ENCODE measurements at regions not wholly inside any gene's neighbourhood (a gene's known extent, or its start where the extent isn't known, plus 50 kb on each side); places are given as distances from the start of the nearest gene placed in this dataset.

- Histone ChIP-seq H3K9me3 (no peaks in the 10 kb centered on the region), H3K36me3 (no peaks in the 10 kb centered on the region), H3K27ac (no peak overlapping the region), H3K4me3 (no peak overlapping the region), H3K27me3 (no peaks in the 10 kb centered on the region), H3K4me1 (no peaks in the 10 kb centered on the region)
- WGBS, 2 donors: 29 to 40% methylated on average over 1 of the region's 1 CpG
- DNase-seq (ENCODE audit: low spot score in 2 of 2): no peak
- TF ChIP-seq EP300 (IDR thresholded peaks at IDR 0.05): no peak
- no peak for TF ChIP-seq POLR2A (IDR thresholded peaks at IDR 0.05)
- TF ChIP-seq, protein P1, sequence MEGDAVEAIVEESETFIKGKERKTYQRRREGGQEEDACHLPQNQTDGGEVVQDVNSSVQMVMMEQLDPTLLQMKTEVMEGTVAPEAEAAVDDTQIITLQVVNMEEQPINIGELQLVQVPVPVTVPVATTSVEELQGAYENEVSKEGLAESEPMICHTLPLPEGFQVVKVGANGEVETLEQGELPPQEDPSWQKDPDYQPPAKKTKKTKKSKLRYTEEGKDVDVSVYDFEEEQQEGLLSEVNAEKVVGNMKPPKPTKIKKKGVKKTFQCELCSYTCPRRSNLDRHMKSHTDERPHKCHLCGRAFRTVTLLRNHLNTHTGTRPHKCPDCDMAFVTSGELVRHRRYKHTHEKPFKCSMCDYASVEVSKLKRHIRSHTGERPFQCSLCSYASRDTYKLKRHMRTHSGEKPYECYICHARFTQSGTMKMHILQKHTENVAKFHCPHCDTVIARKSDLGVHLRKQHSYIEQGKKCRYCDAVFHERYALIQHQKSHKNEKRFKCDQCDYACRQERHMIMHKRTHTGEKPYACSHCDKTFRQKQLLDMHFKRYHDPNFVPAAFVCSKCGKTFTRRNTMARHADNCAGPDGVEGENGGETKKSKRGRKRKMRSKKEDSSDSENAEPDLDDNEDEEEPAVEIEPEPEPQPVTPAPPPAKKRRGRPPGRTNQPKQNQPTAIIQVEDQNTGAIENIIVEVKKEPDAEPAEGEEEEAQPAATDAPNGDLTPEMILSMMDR (IDR thresholded peaks at IDR 0.05): no peak
Measured at GRCh38 chr2:12636837-12637581, 79.7 kb upstream of the TRIB2 start.

DNA sequence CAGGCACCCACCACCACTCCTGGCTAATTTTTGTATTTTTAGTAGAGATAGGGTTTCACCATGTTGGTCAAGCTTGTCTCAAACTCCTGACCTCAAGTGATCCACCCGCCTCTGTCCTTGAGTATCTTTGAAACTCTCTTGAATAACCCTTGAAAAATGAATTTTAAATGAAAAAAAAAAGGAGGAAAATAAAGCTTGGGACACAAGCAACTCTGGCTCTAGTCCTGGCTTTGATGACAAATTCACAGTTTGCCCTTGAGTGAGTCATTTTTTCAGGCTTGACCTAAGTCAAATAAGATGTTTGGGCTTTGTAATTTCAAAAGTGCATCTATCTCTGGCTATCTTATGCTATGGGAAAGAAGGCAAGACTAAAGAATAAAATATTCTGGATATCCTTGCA lies 79.0 kb upstream of the TRIB2 start:
- Histone ChIP-seq H3K4me1 (no peaks in the 10 kb centered on the region), H3K4me3 (no peak overlapping the region), H3K27me3 (no peaks in the 10 kb centered on the region), H3K9me3 (no peaks in the 10 kb centered on the region), H3K27ac (no peak overlapping the region), H3K36me3 (no peaks in the 10 kb centered on the region)
- no peak for TF ChIP-seq EP300 (IDR thresholded peaks at IDR 0.05)
- no peak for TF ChIP-seq POLR2A (IDR thresholded peaks at IDR 0.05)
- TF ChIP-seq, protein P1 (IDR thresholded peaks at IDR 0.05): no peak
- WGBS, 2 donors: 97 to 100% methylated on average over 1 of the region's 1 CpG
- DNase-seq (ENCODE audit: low spot score in 2 of 2): no peak

DNA sequence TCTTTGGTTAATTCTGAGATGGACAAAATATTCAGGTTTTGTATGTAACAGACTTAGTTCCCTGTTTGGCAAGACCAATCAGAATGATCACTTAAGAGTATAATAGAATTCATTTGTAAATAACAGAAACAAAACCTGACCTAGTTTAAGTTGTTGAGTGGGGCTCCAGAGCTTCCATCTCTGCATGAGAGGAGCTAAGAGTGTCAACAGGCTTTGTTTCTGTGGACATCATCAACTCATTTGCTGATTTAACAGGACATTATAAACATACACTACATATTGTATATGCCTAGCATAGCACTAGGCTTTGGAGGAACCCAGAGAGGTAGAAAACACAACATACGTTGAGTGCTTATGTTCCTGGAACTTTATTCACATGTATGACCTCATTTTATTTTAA lies 75.3 kb upstream of the TRIB2 start:
- no peak for DNase-seq (ENCODE audit: low spot score in 2 of 2)
- Histone ChIP-seq H3K4me3 (no peak overlapping the region), H3K9me3 (no peaks in the 10 kb centered on the region), H3K4me1 (no peaks in the 10 kb centered on the region), H3K36me3 (no peaks in the 10 kb centered on the region), H3K27me3 (no peaks in the 10 kb centered on the region), H3K27ac (no peak overlapping the region)
- WGBS, 2 donors: 74 to 76% methylated on average over 1 of the region's 1 CpG
- no peak for TF ChIP-seq POLR2A (IDR thresholded peaks at IDR 0.05)
- TF ChIP-seq, protein P1 (IDR thresholded peaks at IDR 0.05): no peak

DNA sequence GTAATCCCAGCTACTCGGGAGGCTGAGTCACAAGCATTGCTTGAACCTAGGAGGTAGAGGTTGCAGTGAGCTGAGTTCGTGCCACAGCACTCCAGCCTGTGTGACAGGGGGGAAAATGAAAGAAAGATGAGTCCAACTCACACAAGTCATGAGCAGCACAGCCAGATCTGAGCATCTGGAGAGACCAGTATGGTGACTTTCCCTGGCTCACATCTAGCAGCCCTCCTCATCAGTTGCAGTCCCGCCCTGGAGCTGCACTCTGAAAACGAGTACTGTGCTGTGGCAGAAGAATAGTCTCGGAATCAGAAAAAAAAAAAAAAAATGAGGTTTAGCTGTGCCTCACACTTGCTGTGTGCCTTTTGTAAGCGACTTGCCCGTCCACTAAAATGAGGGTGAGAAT lies 74.4 kb upstream of the TRIB2 start:
- no peaks in the 10 kb centered on the region for H3K9me3 ChIP-seq
- no peak overlapping the region for H3K4me3 ChIP-seq
- H3K27me3 ChIP-seq: no peaks in the 10 kb centered on the region
- H3K27ac ChIP-seq: no peak overlapping the region
- WGBS, 2 donors: 72 to 75% methylated on average over 7 of the region's 7 CpGs
- H3K4me1 ChIP-seq: no peaks in the 10 kb centered on the region
- no peak for TF ChIP-seq POLR2A (IDR thresholded peaks at IDR 0.05)
- TF ChIP-seq, protein P1 (IDR thresholded peaks at IDR 0.05): no peak
- no peak for DNase-seq (ENCODE audit: low spot score in 2 of 2)
- H3K36me3 ChIP-seq: no peaks in the 10 kb centered on the region

GRCh38 chr2:12642859-12643258 lies 73.9 kb upstream of the TRIB2 start:
- Histone ChIP-seq H3K27ac (no peak overlapping the region), H3K4me3 (no peak overlapping the region), H3K4me1 (no peaks in the 10 kb centered on the region), H3K36me3 (no peaks in the 10 kb centered on the region), H3K9me3 (no peaks in the 10 kb centered on the region), H3K27me3 (no peaks in the 10 kb centered on the region)
- TF ChIP-seq, protein P1 (IDR thresholded peaks at IDR 0.05): no peak
- TF ChIP-seq POLR2A (IDR thresholded peaks at IDR 0.05) (no peak), EP300 (IDR thresholded peaks at IDR 0.05) (no peak)
- WGBS, 2 donors: 63 to 77% methylated on average over 5 of the region's 5 CpGs
- DNase-seq (ENCODE audit: low spot score in 2 of 2): no peak

All from tibial nerve (tissue), 4 donors.